DMS 273 (cell line): ENCODE measurements at regions not wholly inside any gene's neighbourhood (a gene's known extent, or its start where the extent isn't known, plus 50 kb on each side); places are given as distances from the start of the nearest gene placed in this dataset.

ENCODE experiments used
- DNase-seq: peaks from one replicate; lab custom pipeline; 2025; ENCODE audit not compliant: unreplicated experiment; lab: John Stamatoyannopoulos, UW

GRCh38 chr13:47135800-47136503, 239.1 kb upstream of the HTR2A start:
- no peak for DNase-seq

DNA sequence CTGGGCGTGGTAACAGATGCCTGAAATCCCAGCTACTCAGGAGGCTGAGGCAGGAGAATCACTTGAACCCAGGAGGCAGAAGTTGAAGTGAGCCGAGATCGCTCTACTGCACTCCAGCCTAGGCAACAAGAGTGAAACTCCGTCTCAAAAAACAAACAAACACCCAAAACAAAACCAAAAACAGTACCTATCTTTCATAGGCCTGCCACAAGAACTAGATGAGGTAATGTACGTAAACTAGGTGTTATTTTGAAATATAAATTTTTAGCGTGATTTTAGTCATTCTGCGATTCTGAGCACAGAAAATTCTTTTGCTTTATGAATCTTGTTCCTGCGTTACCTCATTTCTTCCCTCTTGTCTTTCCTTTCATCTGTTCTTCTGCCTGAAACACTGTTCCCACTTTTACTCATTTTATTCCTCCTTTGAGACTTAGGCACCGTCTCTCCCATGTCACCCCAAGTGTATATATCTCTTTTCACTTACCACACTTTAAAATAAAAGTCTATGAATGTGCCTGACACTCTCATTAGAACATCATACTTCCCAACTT, 238.2 kb upstream of the HTR2A start:
- no peak for DNase-seq

GRCh38 chr13:47133011-47133445, 236.2 kb upstream of the HTR2A start:
- DNase-seq: no peak

- no peak for DNase-seq
Observed at GRCh38 chr13:47129461-47129860, 232.6 kb upstream of the HTR2A start.

GRCh38 chr13:47126432-47126831, 229.6 kb upstream of the HTR2A start:
- DNase-seq: no peak

- no peak for DNase-seq
Observed at GRCh38 chr13:47121092-47121763, 224.4 kb upstream of the HTR2A start.

DNA sequence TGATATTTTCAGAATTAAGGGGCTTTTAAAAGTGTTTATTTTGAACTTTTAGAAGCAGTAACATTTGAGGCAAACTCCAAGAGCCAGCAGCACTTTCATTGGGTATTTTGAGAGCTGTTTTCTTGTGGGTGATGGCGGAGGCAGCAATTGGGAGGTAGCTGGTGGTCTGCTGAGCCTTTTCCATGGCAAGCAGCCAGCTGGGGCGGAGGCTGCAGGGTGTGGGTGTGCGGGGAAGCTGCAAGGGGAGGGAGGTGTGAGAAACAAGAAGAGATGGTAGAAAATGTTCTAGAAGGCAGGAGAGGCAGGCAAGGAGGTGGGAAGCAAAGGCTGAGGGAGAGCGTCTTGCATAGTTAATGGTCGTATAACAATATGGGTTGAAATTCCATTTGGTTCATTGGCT, 223.4 kb upstream of the HTR2A start:
- no peak for DNase-seq

GRCh38 chr13:47119575-47120235, 222.9 kb upstream of the HTR2A start:
- no peak for DNase-seq

- DNase-seq: no peak
Observed at GRCh38 chr13:47117268-47117667, 220.4 kb upstream of the HTR2A start.

DNA sequence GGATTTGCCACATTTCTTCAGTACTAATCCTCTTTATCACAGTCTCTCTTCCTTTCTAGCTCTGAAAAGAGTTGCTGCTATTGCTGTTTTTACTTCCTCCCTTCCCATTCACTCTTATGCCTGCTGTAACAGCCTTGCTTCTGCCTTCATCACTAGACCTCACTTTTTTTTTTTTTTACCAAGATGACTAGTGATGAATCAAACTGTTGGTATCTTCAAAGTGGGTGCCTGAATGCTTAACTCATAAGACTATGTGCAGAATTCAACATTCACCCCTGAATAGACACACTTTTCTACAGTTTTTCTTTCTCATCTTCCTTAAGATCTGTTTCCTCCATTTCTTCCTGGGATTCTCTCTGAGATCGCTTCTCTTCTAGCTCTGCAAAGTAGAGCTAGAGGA, 217.2 kb upstream of the HTR2A start:
- DNase-seq: no peak

GRCh38 chr13:47112903-47113299, 216.0 kb upstream of the HTR2A start:
- no peak for DNase-seq

- DNase-seq: no peak
Observed at GRCh38 chr13:47112205-47112902, 215.5 kb upstream of the HTR2A start.

GRCh38 chr13:47111499-47111898, 214.6 kb upstream of the HTR2A start:
- DNase-seq: no peak

- no peak for DNase-seq
Observed at GRCh38 chr13:47110833-47111240, 214.0 kb upstream of the HTR2A start.

DNA sequence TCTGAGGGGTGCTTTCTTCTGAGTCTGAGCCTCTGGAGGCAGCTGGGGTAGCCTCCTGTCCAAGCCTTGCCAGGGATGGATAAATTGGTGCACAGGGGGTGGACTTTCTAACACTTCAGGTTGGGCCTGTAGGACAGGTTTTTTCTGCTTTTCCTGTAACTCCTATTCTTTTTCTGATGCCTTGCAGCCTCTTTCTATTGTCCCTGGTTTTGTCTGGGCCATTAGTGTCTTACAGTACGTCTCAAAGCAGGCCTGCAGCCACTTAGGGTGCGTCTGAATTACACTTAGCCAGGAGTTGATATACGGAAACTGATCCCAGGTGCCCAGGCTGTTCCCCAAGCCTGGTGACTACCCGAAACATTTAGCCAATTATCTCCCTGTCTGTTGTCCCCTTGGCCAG, 213.3 kb upstream of the HTR2A start:
- DNase-seq: no peak

DNA sequence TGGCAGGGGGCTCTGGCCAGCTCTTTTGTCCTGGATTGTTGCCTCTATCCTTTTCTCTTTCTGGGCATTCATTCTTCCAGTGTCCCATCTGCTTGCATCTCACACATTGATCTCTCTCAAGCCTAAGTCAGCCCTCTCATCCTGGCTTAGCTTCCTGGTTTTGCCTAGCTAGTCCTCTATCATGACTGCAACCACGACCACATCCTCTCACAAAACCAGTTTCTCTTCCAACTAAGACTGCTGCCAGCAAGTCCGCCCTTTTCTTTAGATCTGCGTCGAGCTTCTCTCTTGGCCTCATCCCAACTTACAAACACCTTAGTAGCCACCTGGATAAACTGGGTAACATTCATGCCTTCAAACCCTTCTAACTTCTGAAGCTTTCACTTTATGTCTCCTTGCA, 212.2 kb upstream of the HTR2A start:
- no peak for DNase-seq

GRCh38 chr13:47100214-47100853, 203.5 kb upstream of the HTR2A start:
- no peak for DNase-seq

GRCh38 chr13:47094734-47095434, 198.0 kb upstream of the HTR2A start:
- no peak for DNase-seq

- DNase-seq: no peak
Observed at GRCh38 chr13:47092202-47092601, 195.3 kb upstream of the HTR2A start.

- no peak for DNase-seq
Observed at GRCh38 chr13:47087841-47088240, 191.0 kb upstream of the HTR2A start.
